IMR-90 (cell line): ENCODE measurements at regions not wholly inside any gene's neighbourhood (a gene's known extent, or its start where the extent isn't known, plus 50 kb on each side); places are given as distances from the start of the nearest gene placed in this dataset.

ENCODE experiments used
- ATAC-seq: fragments of 200-7000 bp; cut with Tn5 transposase; 2 replicates; pipeline ENCODE4 v1.9.1; 2020; ENCODE audit warnings: low read depth, mild to moderate bottlenecking, moderate library complexity
- BruUV-seq: library from RNA; stranded (reverse); fragments of 400-500 nt; replicated peaks from 2 replicates; lab custom pipeline; 2021; lab: Mats Ljungman, UMichigan
- CTCF ChIA-PET: fragments of 300-600 bp; formaldehyde crosslinking; extraction: SDS; loops from one replicate; lab custom pipeline; 2021; ENCODE audit warnings: antibody characterized with exemption; lab: Yijun Ruan, JAX
- POLR2A ChIA-PET: fragments of 300-600 bp; sonication (Branson Sonifier 250); formaldehyde crosslinking; loops from one replicate; lab custom pipeline; 2022; ENCODE audit warnings: antibody characterized with exemption; ENCODE audit not compliant: unreplicated experiment; lab: Charles Lee
- DNase-seq: peaks from one replicate; pipeline ENCODE4 v3.0.0; 2013
- H2AFZ ChIP-seq: replicated peaks from 2 replicates; pipeline ENCODE3; 2013; ENCODE audit warnings: low read length, mild to moderate bottlenecking; ENCODE audit not compliant: poor library complexity
- H2AK5ac ChIP-seq: 2 replicates; pipeline ENCODE4 v1.6.1; 2013; ENCODE audit warnings: low read depth, low read length, inconsistent platforms
- H2AK9ac ChIP-seq: replicated peaks from 2 replicates; pipeline ENCODE3; 2013; ENCODE audit warnings: mild to moderate bottlenecking, low read depth, low read length, moderate library complexity; ENCODE audit not compliant: poor library complexity
- H2BK120ac ChIP-seq: 2 replicates; pipeline ENCODE4 v1.6.1; 2013; ENCODE audit warnings: low read depth, low read length, inconsistent platforms
- H2BK15ac ChIP-seq: 3 replicates; pipeline ENCODE4 v1.6.1; 2013; ENCODE audit warnings: low read depth, low read length, inconsistent platforms
- H2BK20ac ChIP-seq: 2 replicates; pipeline ENCODE4 v1.6.1; 2013; ENCODE audit warnings: low read depth, mild to moderate bottlenecking, inconsistent platforms, low read length, moderate library complexity
- H2BK5ac ChIP-seq: 2 replicates; pipeline ENCODE4 v1.6.1; 2013; ENCODE audit warnings: mild to moderate bottlenecking, low read depth, low read length, inconsistent platforms; ENCODE audit not compliant: poor library complexity, severe bottlenecking
- H3K14ac ChIP-seq: replicated peaks from 2 replicates; pipeline ENCODE4 v1.6.1; 2013; ENCODE audit warnings: low read depth, low read length, inconsistent platforms
- H3K18ac ChIP-seq: 2 replicates; pipeline ENCODE4 v1.6.1; 2013; ENCODE audit warnings: low read depth, low read length, control low read depth
- H3K23ac ChIP-seq: 2 replicates; pipeline ENCODE4 v1.6.1; 2013; ENCODE audit warnings: low read depth, low read length, inconsistent platforms
- H3K27ac ChIP-seq: 2 replicates; pipeline ENCODE4 v1.5.1; 2013; ENCODE audit warnings: mild to moderate bottlenecking, control low read depth, low read length; ENCODE audit not compliant: insufficient read depth
- H3K27me3 ChIP-seq: 2 replicates; pipeline ENCODE4 v1.6.1; 2013; ENCODE audit warnings: low read length; ENCODE audit not compliant: control insufficient read depth, insufficient read depth
- H3K36me3 ChIP-seq: 2 replicates; pipeline ENCODE4 v1.6.1; 2013; ENCODE audit warnings: low read length, mixed read lengths; ENCODE audit not compliant: control insufficient read depth, insufficient read depth
- H3K4ac ChIP-seq: 2 replicates; pipeline ENCODE4 v1.6.1; 2013; ENCODE audit warnings: low read depth, low read length, inconsistent platforms
- H3K4me1 ChIP-seq: 2 replicates; pipeline ENCODE4 v1.6.1; 2013; ENCODE audit warnings: low read length, mixed read lengths; ENCODE audit not compliant: control insufficient read depth, insufficient read depth
- H3K4me2 ChIP-seq: 2 replicates; pipeline ENCODE4 v1.6.1; 2013; ENCODE audit warnings: low read depth, mild to moderate bottlenecking, control low read depth, low read length, moderate library complexity
- H3K4me3 ChIP-seq: 2 replicates; pipeline ENCODE4 v1.5.1; 2013; ENCODE audit warnings: low read depth, mild to moderate bottlenecking, control low read depth, low read length, moderate library complexity; ENCODE audit not compliant: insufficient read depth
- H3K56ac ChIP-seq: 2 replicates; pipeline ENCODE4 v1.6.1; 2013; ENCODE audit warnings: low read length, inconsistent platforms; ENCODE audit not compliant: insufficient read depth; ENCODE audit errors: extremely low read depth
- H3K79me1 ChIP-seq, 2 experiments: 2 replicates each; pipeline ENCODE4 v1.6.1; 2013; ENCODE audit warnings: low read length in 2 of 2, inconsistent platforms in 1 of 2, low read depth in 1 of 2
- H3K9ac ChIP-seq: 2 replicates; pipeline ENCODE4 v1.6.1; 2013; ENCODE audit warnings: low read depth, low read length, control low read depth
- H3K9me1 ChIP-seq: 2 replicates; pipeline ENCODE4 v1.6.1; 2013; ENCODE audit warnings: low read length, inconsistent platforms; ENCODE audit not compliant: insufficient read depth
- H3K9me3 ChIP-seq: 2 replicates; pipeline ENCODE4 v1.6.1; 2013; ENCODE audit warnings: low read length; ENCODE audit not compliant: control insufficient read depth, insufficient read depth
- H4K20me1 ChIP-seq: 2 replicates; pipeline ENCODE4 v1.6.1; 2013; ENCODE audit warnings: low read length, inconsistent platforms; ENCODE audit not compliant: insufficient read depth
- H4K5ac ChIP-seq: 2 replicates; pipeline ENCODE4 v1.6.1; 2013; ENCODE audit warnings: mild to moderate bottlenecking, low read depth, low read length, control low read depth
- H4K8ac ChIP-seq, 2 experiments: 2 replicates each; pipeline ENCODE4 v1.6.1; 2013; ENCODE audit warnings: low read depth in 2 of 2, low read length in 2 of 2, control low read depth in 1 of 2, inconsistent platforms in 1 of 2
- H4K91ac ChIP-seq: 2 replicates; pipeline ENCODE4 v1.6.1; 2013; ENCODE audit warnings: low read depth, low read length, inconsistent platforms; ENCODE audit not compliant: insufficient read depth
- BHLHE40 ChIP-seq: fragments of 150-350 bp; IDR thresholded peaks from 2 replicates; pipeline ENCODE4 v1.6.1; 2016; ENCODE audit warnings: mild to moderate bottlenecking, low read depth, low read length
- MAFK ChIP-seq: IDR thresholded peaks from 2 replicates; pipeline ENCODE4 v1.6.1; 2012; ENCODE audit warnings: low read depth, low read length, improper control_type of control experiment
- NFE2L2 ChIP-seq: fragments of 150-350 bp; IDR thresholded peaks from 2 replicates; pipeline ENCODE4 v1.6.1; 2016; ENCODE audit warnings: low read depth, mild to moderate bottlenecking, low read length
- RCOR1 ChIP-seq: IDR thresholded peaks from 2 replicates; pipeline ENCODE4 v1.6.1; 2012; ENCODE audit warnings: mild to moderate bottlenecking, low read length, improper control_type of control experiment; ENCODE audit not compliant: insufficient replicate concordance
- WGBS, 2 experiments: methylation state at CpG; one replicate each; pipeline versions ENCODE4 v1.1.5 to v1.1.7; 2013; ENCODE audit warnings: missing lambda C conversion rate in 2 of 2; ENCODE audit not compliant: insufficient read length in 1 of 2; ENCODE audit errors: extremely low coverage in 2 of 2; 5-methylcytosine and 5-hydroxymethylcytosine counted together
- dilution Hi-C: fragments of 300-500 bp; cut with HindIII; formaldehyde crosslinking; loops from one replicate; pipeline ENCODE4 v1.14.3; 2018; ENCODE audit warnings: low sequenced_read_pairs; ENCODE audit not compliant: unreplicated experiment
- in situ Hi-C: fragments of 300-500 bp; cut with MboI; formaldehyde crosslinking; loops from 3 replicates; pipeline ENCODE4 v1.14.3; 2019; ENCODE audit warnings: low sequenced_read_pairs, inconsistent platforms, mixed read lengths
- intact Hi-C: fragments of 100-400 bp; cut with micrococcal nuclease; formaldehyde crosslinking; loops from 2 replicates; pipeline ENCODE4 v1.10.0; 2022
- TF ChIP-seq, protein P1 (sequence below): conservative IDR thresholded peaks from 2 replicates; pipeline ENCODE4 v1.5.1; 2012; ENCODE audit warnings: mild to moderate bottlenecking, low read depth, low read length, improper control_type of control experiment

- Histone ChIP-seq H3K4me2 (peak overlapping the region; percentile 3; the same call in 1 of the 2 replicates), H2BK20ac (peak overlapping the region; percentile 1), H2AFZ (peak overlapping the region; percentile 1), H3K14ac (no peak overlapping the region), H3K23ac (no peak overlapping the region), H4K91ac (no peak overlapping the region), H3K9me3 (no peaks in the 10 kb centered on the region), H4K5ac (no peak overlapping the region; the same call in 1 of the 2 replicates), H4K8ac (0 out of 4 replicates have a peak overlapping the region, but pooled peaks of 1 of the 2 experiments have one; percentile 2), H3K9ac (no peak overlapping the region), H2BK5ac (peak overlapping the region; percentile 1), H3K9me1 (no peaks in the 10 kb centered on the region), H3K56ac (no peak overlapping the region), H3K4ac (peak overlapping the region; percentile 3), H2BK120ac (no peak overlapping the region), H3K4me3 (no peak overlapping the region), H3K27ac (no peak overlapping the region), H3K27me3 (no peaks in the 10 kb centered on the region), H2AK9ac (peak overlapping the region; percentile 6), H4K20me1 (no peaks in the 10 kb centered on the region), H3K4me1 (peaks cover 6% of the 10 kb centered on the region), H2AK5ac (no peak overlapping the region), H2BK15ac (no peak overlapping the region), H3K18ac (peak overlapping the region; percentile 27; the same call in 1 of the 2 replicates), H3K79me1 (no peaks in the 10 kb centered on the region), H3K36me3 (no peaks in the 10 kb centered on the region)
- no CpG with 5 or more reads among the region's 4 CpGs for WGBS, 2 experiments
- DNase-seq, result peak; percentile 94
- CTCF ChIA-PET, result interaction anchor here (1.0 kb wide), 1 partner anchor 9 kb away, joined by 3 read pairs; no protein-coding TSS in a partner anchor
- ATAC-seq, result peak; percentile 82
- in situ Hi-C loops, result no loop called here
- dilution Hi-C loops, result no loop called here
- intact Hi-C loops, result no loop called here
- TF ChIP-seq MAFK, result no peak
- TF ChIP-seq NFE2L2, result 0 out of 2 replicates have a peak, but pooled peaks have one; percentile 10
- TF ChIP-seq, protein P1, sequence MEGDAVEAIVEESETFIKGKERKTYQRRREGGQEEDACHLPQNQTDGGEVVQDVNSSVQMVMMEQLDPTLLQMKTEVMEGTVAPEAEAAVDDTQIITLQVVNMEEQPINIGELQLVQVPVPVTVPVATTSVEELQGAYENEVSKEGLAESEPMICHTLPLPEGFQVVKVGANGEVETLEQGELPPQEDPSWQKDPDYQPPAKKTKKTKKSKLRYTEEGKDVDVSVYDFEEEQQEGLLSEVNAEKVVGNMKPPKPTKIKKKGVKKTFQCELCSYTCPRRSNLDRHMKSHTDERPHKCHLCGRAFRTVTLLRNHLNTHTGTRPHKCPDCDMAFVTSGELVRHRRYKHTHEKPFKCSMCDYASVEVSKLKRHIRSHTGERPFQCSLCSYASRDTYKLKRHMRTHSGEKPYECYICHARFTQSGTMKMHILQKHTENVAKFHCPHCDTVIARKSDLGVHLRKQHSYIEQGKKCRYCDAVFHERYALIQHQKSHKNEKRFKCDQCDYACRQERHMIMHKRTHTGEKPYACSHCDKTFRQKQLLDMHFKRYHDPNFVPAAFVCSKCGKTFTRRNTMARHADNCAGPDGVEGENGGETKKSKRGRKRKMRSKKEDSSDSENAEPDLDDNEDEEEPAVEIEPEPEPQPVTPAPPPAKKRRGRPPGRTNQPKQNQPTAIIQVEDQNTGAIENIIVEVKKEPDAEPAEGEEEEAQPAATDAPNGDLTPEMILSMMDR, result no peak
- peak; percentile 68 for TF ChIP-seq BHLHE40
- no peak for TF ChIP-seq RCOR1
- POLR2A ChIA-PET, result no interaction called here
- BruUV-seq, result no TSS peak
These were observed 126.3 kb downstream of the IRS1 start for GRCh38 chr2:226673314-226673723.
